HUES6 (cell line): ENCODE measurements at regions not wholly inside any gene's neighbourhood (a gene's known extent, or its start where the extent isn't known, plus 50 kb on each side); places are given as distances from the start of the nearest gene placed in this dataset.

ENCODE experiments used
- H3K27ac ChIP-seq: 2 replicates; pipeline ENCODE4 v1.7.0; 2013; ENCODE audit warnings: low read depth, mild to moderate bottlenecking, low read length, inconsistent platforms
- H3K27me3 ChIP-seq: 2 replicates; pipeline ENCODE4 v1.6.1; 2013; ENCODE audit warnings: low read length; ENCODE audit not compliant: control insufficient read depth, insufficient read depth
- H3K36me3 ChIP-seq: 2 replicates; pipeline ENCODE4 v1.6.1; 2013; ENCODE audit warnings: low read length; ENCODE audit not compliant: control insufficient read depth, insufficient read depth
- H3K4me1 ChIP-seq: 2 replicates; pipeline ENCODE4 v1.6.1; 2013; ENCODE audit warnings: low read length; ENCODE audit not compliant: control insufficient read depth, insufficient read depth
- H3K4me3 ChIP-seq: 2 replicates; pipeline ENCODE4 v1.5.1; 2013; ENCODE audit warnings: low read depth, low read length
- H3K9ac ChIP-seq: one replicate; pipeline ENCODE4 v1.6.1; 2013; ENCODE audit warnings: mild to moderate bottlenecking, low read length
- H3K9me3 ChIP-seq: 2 replicates; pipeline ENCODE4 v1.6.1; 2013; ENCODE audit warnings: low read depth, low read length; ENCODE audit not compliant: control insufficient read depth, insufficient read depth

DNA sequence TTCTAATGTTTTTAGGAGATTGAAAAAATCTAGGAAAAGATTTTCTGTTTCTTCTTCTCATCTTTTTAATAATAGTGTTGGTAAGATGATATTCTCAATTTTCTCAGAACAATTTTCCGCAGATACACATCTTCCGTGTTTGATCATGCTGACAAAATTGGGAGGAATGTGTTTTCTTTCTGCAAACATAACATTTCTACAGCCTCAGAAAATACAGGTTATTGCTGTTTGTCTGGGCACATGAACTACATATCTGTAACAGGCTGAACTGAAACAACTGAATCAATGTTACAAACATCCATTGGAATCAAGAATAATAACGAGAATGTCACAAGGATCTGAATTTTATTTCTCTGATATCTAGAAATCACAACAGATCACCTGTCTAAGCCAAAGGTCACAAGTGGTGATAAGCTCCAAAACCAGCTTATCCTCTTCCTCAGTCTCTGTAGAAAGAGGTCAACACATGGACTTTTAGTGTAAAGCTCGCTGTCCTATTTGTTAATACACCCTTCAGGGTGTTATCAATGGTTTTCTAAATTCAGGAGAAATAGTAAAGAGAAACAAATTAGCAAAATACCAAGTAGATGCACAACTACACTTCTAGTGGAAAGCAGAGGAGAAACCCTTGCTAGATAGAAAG is 197.3 kb upstream of the MARCKS start:
- no peak overlapping the region for H3K27ac ChIP-seq
- no peaks in the 10 kb centered on the region for H3K4me1 ChIP-seq
- H3K27me3 ChIP-seq = no peaks in the 10 kb centered on the region
- no peak overlapping the region for H3K4me3 ChIP-seq
- no peak overlapping the region for H3K9ac ChIP-seq
- H3K9me3 ChIP-seq = no peaks in the 10 kb centered on the region
- H3K36me3 ChIP-seq = no peaks in the 10 kb centered on the region

- Histone ChIP-seq H3K27ac (no peak overlapping the region), H3K9me3 (no peaks in the 10 kb centered on the region), H3K36me3 (no peaks in the 10 kb centered on the region), H3K27me3 (no peaks in the 10 kb centered on the region), H3K4me1 (no peaks in the 10 kb centered on the region), H3K9ac (no peak overlapping the region), H3K4me3 (no peak overlapping the region)
Observed at GRCh38 chr6:113660819-113661218, 196.3 kb upstream of the MARCKS start.

GRCh38 chr6:113662093-113662665 is 195.0 kb upstream of the MARCKS start:
- Histone ChIP-seq H3K27ac (no peak overlapping the region), H3K36me3 (no peaks in the 10 kb centered on the region), H3K9ac (no peak overlapping the region), H3K4me3 (no peak overlapping the region), H3K4me1 (no peaks in the 10 kb centered on the region), H3K27me3 (no peaks in the 10 kb centered on the region), H3K9me3 (no peaks in the 10 kb centered on the region)

GRCh38 chr6:113662688-113663333 is 194.3 kb upstream of the MARCKS start:
- Histone ChIP-seq H3K4me1 (no peaks in the 10 kb centered on the region), H3K9ac (no peak overlapping the region), H3K36me3 (no peaks in the 10 kb centered on the region), H3K27ac (no peak overlapping the region), H3K9me3 (no peaks in the 10 kb centered on the region), H3K4me3 (no peak overlapping the region), H3K27me3 (no peaks in the 10 kb centered on the region)

DNA sequence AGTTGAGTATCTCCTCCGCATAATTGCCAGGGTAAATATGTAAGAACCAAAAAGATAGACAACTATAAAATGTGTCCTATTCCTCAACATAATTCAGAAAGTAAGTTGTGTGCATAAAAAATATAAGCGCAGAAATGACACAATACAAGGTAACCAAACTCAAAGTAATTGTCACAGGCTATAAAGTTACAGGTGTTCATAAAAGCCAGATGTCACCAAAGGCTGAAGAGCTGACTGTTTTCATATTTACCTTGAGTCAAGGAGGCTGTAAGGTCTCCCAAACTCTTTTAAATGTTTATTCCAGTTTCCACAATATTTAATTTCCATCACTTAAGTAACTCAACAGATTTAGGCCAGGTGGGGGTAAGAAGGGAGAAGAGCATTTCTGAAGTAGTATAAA is 192.2 kb upstream of the MARCKS start:
- Histone ChIP-seq H3K9ac (no peak overlapping the region), H3K36me3 (no peaks in the 10 kb centered on the region), H3K27ac (no peak overlapping the region), H3K4me1 (no peaks in the 10 kb centered on the region), H3K27me3 (no peaks in the 10 kb centered on the region), H3K4me3 (no peak overlapping the region), H3K9me3 (no peaks in the 10 kb centered on the region)

DNA sequence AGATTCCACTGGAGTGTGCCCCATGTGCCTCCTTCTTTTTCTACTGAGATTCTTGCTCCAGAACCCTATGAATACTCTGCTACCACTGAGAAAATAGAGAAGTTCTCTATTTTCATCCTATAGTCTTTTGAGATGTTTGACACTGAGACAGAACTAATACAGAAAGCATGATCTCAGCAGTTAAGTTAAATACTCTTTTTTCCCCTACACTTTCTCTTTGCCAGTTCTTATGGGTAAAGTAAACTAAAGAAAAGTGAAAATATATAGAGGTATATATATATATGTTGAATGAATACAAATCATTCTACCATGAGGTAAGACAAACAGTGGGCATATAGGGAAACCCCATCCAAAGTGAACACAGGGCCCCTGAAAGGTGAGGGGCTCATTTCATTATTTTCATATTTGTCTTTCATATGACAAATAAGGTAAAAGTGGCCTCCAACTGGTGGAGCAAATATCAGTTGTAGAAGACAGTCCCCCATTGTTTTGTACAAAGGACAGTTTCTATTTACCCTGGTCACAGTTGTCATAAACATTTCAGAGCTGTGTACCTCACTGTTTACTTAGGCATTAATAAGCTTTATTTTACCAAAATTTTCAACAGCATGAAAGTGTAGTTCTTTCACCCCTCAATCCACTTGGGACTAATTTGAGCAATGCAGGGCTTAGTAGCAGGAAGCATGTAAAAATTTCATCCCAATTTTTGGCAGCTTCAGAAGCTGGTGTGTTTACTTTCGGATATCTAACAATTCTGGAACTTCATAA is 188.3 kb upstream of the MARCKS start:
- Histone ChIP-seq H3K9me3 (no peaks in the 10 kb centered on the region), H3K4me1 (peaks cover 21% of the 10 kb centered on the region)

GRCh38 chr6:113669606-113670005 is 187.5 kb upstream of the MARCKS start:
- H3K27me3 ChIP-seq = no peaks in the 10 kb centered on the region
- H3K27ac ChIP-seq = no peak overlapping the region
- no peaks in the 10 kb centered on the region for H3K9me3 ChIP-seq
- peaks cover 29% of the 10 kb centered on the region for H3K4me1 ChIP-seq
- no peak overlapping the region for H3K4me3 ChIP-seq
- H3K36me3 ChIP-seq = no peaks in the 10 kb centered on the region
- no peak overlapping the region for H3K9ac ChIP-seq

More for the DNA sequence above, 188.3 kb upstream of the MARCKS start:
- no peak overlapping the region for H3K9ac ChIP-seq
- no peaks in the 10 kb centered on the region for H3K27me3 ChIP-seq
- H3K4me3 ChIP-seq = no peak overlapping the region
- H3K27ac ChIP-seq = no peak overlapping the region
- H3K36me3 ChIP-seq = no peaks in the 10 kb centered on the region

GRCh38 chr6:113671421-113671820 is 185.7 kb upstream of the MARCKS start:
- no peaks in the 10 kb centered on the region for H3K36me3 ChIP-seq
- H3K9me3 ChIP-seq = no peaks in the 10 kb centered on the region
- H3K4me3 ChIP-seq = no peak overlapping the region
- no peak overlapping the region for H3K9ac ChIP-seq
- H3K4me1 ChIP-seq = peaks cover 32% of the 10 kb centered on the region
- H3K27ac ChIP-seq = no peak overlapping the region
- H3K27me3 ChIP-seq = no peaks in the 10 kb centered on the region

- Histone ChIP-seq H3K9me3 (no peaks in the 10 kb centered on the region), H3K9ac (no peak overlapping the region), H3K4me3 (no peak overlapping the region), H3K36me3 (no peaks in the 10 kb centered on the region), H3K27me3 (no peaks in the 10 kb centered on the region), H3K4me1 (peaks cover 32% of the 10 kb centered on the region), H3K27ac (no peak overlapping the region)
Observed at GRCh38 chr6:113672491-113673149, 184.5 kb upstream of the MARCKS start.

- Histone ChIP-seq H3K27me3 (no peaks in the 10 kb centered on the region), H3K27ac (no peak overlapping the region), H3K9me3 (no peaks in the 10 kb centered on the region), H3K9ac (no peak overlapping the region), H3K36me3 (no peaks in the 10 kb centered on the region), H3K4me1 (peaks cover 32% of the 10 kb centered on the region), H3K4me3 (no peak overlapping the region)
Observed at GRCh38 chr6:113674075-113674474, 183.1 kb upstream of the MARCKS start.
